HG03439 (cell line): ENCODE measurements at regions not wholly inside any gene's neighbourhood (a gene's known extent, or its start where the extent isn't known, plus 50 kb on each side); places are given as distances from the start of the nearest gene placed in this dataset.
"Not testable (repeated sequence)": the region's sequence is repeated elsewhere in the genome, so short reads cannot be mapped to it uniquely, and the experiment has no call there.

Experiments
- ATAC-seq: cut with Tn5 transposase; IDR thresholded peaks from one replicate; pipeline ENCODE4 v1.9.1; 2021; ENCODE audit warnings: mild to moderate bottlenecking, moderate library complexity; ENCODE audit not compliant: unreplicated experiment

DNA sequence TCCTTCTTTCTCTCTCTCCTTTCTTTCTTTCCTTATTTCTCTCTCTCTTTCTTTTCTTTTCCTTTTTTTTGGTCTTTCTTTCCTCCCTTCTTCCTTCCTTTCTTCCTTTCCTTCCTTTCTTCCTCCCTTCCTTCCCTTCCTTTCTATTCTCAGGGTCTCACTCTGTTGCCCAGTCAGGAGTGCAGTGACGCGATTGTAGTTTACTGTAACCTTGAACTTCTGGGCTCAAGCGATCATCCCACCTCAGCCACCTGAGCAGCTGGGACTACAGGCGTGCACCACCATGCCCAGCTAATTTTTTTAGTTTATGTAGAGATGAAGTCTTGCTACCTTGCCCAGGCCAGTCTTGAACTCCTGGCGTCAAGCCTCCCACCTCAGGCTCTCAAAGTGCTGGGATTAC lies 83.8 kb upstream of the PPM1B start:
- ATAC-seq: no peak

DNA sequence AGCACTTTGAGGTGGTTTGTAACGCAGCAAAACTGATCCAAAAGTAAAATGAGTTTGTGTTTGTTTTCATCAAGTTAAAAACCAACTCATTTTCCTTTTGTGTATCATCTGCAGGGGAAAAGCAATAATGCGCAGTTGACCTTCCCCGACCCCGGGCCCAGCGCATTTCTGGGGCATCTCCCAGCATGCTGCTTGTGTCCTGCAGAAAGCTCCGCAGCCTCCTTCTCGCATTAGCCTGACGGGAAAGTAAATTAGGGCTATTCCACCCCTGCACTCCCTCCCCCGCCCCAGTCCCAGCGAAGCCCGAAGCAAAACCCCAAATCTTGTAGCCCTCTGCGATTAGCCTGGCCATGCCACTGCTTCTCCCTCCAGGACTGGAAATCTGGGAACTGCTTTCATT lies 82.0 kb upstream of the PPM1B start:
- no peak for ATAC-seq

DNA sequence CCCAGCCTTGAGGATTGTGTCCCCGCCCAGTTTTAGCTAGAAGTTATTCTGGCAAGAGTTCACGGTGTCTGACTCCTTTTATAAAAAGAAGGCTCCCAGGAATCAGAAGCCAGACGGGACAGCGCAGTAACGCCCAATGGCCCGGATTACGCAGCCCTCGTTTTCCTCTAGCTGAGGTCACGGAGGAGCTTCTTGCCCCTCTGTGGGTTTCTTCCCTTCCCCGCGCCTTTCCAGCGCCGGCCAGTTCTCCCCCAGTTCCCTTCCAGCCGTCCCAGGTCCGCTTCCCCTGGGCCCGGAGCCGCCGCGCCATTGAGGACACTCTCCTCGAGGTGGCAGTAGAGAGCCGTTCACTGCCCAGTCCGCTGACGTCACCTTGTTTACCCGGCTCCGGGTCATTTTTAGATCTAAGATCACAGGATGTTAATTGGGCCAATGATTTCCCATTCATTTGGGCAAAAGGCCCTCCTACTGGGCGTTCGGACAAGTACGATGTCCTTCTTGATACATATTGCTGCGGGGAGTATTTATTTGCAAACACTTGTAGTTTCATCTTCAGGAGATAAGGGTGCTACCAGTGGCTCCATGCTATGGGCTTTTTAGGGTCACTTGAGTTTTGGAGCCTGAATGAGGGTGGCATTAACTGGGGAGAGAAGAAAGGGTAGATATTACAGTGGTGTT lies 81.5 kb upstream of the PPM1B start:
- ATAC-seq: peak; percentile 75

DNA sequence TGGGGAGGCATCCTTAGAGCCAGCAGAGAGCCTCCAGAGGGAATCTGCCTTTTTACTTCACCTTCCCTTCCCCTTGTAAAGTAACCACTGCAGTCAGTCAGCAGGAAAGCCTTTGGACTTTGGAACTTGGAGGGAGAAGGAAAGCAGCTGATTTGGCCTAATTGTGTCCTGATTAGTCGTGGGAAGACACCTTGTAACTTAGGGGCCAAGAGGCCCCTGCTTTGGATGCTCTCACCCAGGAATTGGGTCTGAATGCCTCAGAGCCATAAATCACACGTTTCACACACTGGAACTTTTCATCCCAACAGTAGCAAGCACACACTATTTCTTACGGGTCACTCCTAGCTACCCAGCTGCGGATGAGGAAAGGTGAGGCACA lies 81.0 kb upstream of the PPM1B start:
- no peak for ATAC-seq

DNA sequence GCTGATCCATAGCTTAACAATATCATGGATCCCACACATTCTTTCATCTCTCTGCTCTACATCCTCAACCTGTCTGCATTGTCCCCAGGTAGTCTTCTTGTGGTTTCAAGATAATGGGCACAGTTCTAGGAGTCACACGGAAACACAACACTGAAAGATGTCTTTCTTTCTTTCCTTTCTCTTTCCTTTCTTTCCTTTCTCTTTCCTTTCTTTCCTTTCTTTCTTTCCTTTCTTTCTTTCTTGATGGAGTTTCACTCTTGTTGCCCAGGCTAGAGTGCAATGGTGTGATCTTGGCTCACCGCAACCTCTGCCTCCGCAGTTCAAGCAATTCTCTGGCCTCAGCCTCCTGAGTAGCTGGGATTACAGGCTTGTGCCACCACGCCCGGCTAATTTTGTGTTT lies 76.2 kb upstream of the PPM1B start:
- ATAC-seq: not testable (repeated sequence)

DNA sequence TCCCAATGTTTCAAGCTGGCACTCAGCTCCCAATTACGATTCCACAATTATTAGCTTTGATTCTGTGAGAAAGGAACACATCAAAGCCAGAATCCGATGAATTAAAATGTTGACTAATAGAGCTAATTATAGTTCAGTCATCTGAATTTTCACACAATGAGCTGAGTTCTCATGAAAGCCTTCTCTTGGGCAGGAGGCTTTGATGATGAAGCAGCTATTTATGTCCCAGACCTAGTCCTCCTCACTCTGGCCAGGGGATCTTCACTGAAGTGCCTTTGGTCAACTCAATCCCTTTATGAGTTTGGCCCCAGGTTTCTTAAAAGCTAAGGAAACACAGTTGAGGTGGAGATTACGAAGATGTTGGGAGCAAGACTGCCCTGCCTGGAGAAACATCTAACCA lies 74.7 kb upstream of the PPM1B start:
- no peak for ATAC-seq

DNA sequence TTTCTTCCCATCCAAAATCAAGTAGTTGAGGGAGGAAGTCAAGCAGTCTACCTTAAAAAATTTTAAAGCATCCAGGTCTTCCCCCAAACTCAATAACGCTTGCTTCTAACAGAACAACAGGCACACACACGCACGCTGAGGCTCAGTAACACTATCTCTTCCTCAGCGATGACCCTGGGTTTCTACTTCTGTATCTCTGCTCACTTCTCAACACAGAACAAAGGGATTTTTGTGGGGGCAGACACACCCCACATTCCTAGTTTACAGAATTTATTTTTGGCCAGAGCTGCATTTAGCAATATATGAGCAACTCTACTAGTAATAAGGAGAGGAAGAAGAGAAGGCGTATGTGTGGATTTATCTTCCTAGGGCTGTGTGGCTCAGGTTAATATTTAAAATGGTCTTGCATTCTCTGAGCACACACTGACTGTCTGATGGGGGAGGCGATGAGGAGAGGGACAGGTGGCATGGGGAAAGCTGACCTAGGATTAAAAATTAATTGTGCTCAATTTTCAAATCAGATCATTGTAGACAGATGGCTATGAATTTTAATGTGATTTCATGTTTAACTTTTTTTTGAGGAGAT lies 71.3 kb upstream of the PPM1B start:
- ATAC-seq: no peak

DNA sequence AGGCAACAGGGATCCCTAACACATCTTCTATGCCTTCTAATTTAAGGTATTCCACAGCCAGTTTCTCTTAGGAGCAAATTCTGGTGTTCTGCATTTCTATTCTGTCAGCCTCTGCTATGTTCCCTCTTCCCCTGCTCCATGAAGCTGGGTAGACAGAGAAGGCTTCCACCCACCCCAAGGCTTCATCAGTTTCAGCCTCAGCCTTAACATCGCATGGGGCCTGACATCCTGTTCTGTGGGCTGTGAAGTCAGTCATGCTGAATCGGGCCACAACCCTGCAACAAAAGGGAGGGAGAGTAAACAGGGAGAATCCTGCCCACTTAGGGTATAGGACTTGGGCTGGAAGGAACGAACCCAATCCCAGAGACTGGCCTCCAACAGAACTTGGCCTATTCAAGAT lies 70.6 kb upstream of the PPM1B start:
- ATAC-seq: no peak

DNA sequence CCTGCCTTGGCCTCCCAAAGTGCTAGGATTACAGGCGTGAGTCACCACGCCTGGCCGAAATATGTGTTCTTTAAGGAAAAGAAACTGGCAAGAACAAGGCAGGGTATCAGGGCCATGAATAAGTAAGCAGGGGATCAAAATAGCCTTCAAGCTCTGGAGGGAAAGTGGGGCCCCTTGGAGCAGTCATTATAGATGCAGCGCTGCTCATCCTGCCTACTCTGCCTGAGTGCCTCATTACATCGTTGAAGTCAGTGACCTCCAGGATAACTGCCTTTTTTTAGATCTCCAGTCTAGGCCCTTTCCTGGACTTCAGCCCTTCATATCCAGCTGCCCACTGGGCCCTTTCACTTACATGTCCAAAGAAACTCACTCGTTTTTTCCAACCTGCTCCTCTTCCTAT lies 69.8 kb upstream of the PPM1B start:
- no peak for ATAC-seq

DNA sequence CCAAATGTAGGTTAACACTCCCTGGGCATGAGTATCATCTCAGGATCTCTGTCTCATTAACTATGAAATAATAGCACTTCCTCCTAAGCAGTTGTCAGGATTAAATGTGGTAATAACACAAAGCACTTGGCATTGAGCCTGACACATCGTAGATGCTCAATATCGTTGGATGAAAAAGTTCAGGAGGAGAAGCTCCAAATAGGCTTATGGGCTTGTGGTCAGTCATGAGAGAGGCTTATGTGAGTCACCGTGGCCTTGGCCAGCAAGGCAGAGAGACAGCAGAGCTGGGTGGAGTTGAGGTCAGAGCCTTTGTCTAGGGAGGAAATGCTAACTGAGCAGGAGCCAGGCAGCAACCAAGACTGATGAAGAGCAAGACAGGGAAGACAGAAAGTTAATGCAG lies 68.3 kb upstream of the PPM1B start:
- ATAC-seq: no peak

DNA sequence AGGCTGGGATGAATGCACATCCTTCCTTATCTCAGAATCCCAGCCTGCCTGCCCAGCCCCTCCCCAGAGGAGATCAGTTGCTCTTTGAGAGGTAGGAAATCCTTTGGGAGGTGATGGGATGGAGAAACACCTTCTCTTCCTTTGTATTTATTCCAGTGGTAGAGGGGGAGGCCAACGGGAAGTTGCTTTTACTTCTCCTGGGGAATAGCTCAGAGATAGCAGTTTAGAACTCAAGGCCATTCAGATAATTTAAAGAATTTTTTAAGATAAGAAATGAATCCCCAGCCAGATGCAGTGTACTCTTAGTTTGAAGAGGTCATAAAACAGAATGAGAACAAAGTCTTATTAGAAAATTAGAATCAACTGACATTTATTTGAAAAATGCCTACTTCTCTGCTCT lies 67.4 kb upstream of the PPM1B start:
- no peak for ATAC-seq

DNA sequence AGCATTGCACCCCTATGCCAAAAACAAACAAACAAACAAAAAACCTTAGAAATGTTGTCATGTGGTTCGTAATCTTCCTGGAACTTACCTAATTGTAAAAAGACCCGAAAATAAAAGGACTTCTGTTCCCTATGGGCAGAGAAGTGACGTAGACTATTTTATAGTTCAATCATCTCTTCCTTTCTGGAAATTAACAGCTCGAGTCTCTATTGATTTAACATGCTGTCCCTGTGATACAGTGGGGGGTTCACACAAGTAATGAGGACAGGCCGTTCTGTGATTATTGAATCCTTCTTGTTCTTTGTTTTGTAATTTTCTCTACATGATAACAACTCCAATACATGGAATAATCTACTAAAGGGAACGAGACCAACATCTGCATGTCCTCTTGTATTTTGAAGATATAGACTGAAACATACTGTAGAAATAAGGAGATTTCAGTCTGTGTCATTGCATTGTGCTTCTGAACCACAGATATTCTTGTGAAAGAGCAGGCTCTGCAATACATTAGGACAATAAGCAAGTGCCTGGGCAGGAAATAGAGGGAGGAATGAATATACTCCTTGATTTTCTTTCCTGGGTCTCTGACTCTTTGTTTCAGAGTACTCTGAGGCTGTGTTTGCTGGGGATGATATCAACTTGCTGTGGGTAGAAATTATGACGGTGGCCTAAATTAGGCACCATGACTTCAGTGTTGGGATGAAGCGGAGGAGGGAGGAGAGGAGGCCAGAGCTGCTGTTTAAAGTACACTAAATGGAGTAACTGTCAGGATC lies 65.7 kb upstream of the PPM1B start:
- ATAC-seq: no peak

DNA sequence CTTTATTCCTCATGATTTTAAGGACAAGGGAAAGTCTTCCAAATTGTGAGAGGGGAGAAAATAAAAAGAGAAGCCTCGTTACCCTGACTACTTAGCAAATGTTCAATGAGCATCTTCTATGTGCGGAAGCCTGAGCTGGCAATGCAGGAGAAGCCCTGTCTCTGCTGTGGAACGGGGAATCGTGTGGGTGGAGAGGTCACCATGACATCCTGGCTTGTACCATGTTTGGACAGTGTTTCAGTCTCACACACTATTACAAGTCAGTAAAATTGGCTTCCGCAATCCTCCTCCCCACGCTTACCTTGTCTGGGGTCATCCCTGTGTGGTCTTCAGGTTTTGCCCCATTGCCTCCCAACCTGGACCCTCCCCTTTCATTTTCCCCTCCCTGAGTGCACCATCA lies 65.0 kb upstream of the PPM1B start:
- ATAC-seq: no peak

DNA sequence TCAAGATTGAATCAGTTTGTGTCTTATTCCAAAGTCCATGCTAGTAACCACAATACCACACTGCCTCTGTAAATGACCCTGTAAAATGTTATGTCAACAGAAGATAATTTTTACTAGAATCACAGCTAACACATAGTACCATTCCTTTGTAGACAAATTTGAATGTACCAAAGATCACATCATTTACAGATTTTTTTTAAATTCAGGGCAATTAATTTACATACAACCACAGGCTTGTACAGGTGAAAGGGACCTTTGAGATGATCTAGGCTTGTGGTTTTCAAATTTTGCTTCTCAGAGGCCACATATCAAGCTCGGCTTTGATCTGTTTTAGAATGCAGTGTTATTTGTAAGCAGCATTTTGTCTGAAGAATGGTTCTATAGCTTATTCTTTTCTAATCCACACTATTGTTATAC lies 63.8 kb upstream of the PPM1B start:
- no peak for ATAC-seq

DNA sequence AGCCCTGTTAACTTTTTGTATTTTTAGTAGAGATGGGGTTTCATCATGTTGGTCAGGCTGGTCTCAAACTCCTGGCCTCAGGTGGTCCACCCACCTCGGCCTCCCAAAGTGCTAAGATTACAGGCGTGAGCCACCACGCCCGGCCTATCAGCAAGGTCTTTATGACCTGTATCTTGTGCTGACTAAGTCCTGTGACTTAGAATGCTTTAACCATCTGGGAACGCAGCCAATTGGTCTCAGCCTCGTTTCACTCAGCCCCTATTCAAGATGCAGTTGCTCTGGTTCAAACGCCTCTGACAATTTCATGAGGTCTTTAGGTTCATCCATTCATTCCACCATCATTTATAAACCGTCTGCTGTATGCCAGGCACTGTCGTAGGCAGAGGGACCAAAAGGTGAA lies 62.2 kb upstream of the PPM1B start:
- ATAC-seq: not testable (repeated sequence)

DNA sequence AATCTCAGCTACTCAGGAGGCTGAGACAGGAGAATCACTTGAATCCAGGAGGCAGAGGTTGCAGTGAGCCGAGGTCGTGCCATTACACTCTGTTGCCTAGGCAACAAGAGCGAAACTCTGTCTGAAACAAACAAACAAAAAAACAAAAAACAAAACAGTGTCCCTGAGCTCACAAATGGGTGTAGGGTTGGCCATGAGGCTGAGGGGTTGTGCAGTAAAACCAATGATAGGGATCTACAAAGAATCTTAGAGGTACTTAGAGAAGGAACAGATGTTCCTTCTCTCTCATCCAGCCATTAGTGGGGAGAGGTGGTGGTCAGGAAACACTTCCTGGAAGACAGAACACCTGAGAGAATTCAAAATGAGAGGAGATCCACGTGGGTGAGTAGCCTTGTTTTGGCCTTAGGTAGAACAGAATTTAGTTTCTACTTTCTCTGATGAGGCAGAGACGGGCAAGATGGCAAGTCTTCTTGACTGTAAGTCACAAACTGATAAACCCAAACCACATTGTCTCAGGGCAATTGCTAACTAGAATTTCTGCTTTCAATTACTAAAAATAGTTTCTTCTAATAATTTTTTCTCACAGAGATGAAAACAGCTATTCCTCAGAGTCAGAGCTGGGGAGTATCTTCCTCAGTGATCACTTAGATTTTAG lies 61.5 kb upstream of the PPM1B start:
- no peak for ATAC-seq

DNA sequence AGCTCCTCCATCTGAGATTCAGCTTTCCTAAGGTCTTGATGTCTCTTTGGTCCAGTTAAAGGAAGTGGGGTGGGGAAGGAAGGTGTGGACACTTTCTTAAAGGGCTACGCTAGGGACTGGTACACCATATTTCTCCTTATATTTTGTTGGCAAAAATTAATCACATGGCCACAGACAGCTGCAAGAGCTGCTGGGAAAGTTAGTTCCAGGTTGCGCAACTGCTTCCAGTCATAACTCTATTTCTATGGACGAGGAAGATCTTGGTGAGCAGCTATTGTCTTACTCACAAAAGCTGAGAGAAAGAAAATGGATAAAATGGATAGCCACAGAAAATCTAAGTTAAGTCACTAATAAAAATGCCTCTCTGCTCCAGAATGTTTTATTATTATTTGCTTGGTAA lies 60.7 kb upstream of the PPM1B start:
- no peak for ATAC-seq

DNA sequence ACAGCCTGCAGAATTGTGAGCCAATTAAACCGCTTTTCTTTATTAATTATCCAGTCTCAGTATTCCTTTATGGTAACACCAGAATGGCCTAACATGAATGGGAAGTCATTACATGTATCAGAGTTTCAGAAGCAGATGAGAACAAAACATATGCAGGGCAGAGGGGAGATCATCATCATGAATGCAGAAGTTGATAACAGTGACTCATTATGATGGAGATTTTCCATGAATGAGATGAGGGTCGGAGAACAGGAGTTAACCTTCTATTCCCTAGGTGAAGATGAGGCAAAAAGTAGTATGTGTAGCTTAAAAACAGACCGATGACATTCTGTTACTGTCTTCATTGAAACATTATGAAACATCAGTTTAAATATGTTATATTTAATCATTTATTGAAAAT lies 59.5 kb upstream of the PPM1B start:
- ATAC-seq: no peak

DNA sequence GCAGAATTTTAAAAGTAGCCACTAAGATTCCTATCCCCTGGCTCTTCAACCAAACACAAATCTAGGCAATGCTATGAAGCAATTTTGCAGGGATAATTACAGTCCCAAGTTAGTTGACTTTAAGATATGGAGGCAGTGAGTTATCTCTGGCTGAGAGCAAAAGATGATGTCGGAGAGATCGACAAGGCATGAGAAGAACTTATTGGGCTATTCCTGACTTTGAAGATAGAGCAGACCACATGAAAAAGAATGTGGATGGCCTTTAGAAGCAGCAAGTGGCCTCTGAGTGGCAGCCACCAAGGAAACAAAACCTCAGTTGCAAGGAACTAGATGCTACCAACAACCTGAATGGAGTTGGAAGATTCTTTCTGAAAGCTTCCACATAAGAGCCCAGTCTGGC lies 58.2 kb upstream of the PPM1B start:
- ATAC-seq: no peak

DNA sequence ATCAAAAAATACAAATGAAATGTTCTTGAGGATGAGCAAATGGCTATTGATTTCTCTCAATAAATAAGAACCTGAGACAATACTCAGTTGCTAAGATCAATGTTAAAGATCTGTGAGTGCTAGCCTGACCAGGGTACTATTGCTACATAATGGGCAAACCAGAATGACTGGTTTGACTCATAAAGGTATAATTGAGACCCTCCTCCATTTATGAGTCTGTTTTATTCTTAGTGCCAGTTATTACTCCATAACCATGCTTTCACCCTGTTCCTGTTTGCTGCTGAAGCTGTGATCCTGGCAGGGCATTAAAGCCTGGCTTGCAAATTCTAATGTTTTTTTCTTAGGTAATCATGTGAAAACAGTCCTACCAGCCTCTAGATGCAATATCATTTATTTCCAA lies 56.6 kb upstream of the PPM1B start:
- no peak for ATAC-seq

DNA sequence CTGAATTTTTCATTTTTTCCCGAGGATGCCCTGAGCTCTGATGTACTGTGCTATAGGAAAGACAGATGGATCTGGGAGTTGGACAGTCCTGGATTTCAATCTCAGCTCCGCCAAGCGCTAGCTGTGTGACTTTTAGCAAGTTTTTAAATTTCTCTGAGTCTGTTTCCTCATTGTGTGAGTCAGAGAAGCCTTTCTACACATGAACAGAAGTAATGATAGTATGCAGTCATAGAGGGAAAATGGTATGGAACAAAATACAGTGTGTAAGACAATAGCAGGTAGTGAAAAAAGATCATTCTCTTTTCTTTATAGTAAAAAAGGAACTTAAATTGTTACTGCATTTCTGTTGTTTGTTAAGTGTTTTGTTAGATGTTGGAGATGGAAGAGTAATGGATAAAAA lies 52.4 kb upstream of the PPM1B start:
- no peak for ATAC-seq

DNA sequence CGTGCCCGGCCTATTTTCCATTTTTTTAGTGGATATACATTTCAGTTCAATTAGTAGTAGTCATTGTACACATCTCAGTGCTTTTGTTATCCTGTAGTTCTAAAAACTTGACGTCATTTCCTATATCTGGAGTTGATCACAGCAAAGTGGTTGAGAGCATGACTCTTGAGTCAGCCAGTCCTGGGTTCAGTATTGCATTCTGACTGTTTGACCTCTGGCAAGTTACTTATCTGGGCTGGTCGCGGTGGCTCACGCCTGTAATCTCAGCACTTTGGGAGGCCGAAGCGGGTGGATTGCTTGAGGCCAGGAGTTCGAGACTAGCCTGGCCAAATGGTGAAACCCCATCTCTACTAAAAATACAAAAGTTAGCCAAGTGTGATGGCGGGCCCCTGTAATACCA lies 50.4 kb upstream of the PPM1B start:
- ATAC-seq: no peak
